ENCODE measurements at regions not wholly inside any gene's neighbourhood (a gene's known extent, or its start where the extent isn't known, plus 50 kb on each side); places are given as distances from the start of the nearest gene placed in this dataset.
"Not testable (repeated sequence)": the region's sequence is repeated elsewhere in the genome, so short reads cannot be mapped to it uniquely, and the experiment has no call there.

DNA sequence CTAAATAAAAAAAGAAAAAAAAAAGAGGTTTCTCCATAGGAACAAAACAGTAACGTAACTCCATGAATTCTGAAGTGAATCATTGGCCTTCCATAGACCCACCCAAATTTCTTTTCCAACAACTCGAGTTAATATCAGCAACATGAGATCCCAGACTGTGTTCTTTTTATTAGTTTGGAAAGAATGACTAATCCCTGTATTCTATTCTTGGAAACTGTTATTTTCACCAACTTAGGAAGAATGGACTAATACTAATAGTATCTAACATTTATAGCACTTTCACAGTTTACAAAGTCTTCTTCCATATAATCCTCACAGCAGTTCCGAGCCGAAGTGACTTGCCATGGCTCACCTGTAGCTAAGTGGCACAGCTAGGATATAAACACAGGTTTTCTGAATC, 72.7 kb upstream of the SLC4A7 start:
- DNase-seq (ENCODE audit: low spot score) = peak; percentile 44

DNA sequence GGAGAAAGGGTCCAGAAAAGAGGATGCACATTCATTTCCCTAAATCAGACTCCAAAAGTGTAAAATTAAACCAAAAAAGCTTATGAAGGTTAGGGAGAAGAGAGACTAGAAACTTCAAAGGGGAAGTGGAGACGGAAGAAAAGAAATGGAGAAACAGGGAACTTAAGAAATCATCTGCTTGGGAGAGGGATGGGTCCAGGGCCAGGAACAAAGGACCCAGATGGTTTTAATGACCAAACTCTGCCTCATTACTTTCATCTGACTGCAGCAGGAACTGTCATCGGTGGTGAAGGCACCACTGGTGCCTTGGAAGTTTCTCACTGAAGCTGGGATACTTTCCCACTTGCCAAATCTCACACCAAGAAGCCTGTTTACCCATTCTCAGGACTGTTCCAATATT, 70.5 kb upstream of the SLC4A7 start:
- peak; percentile 49 for DNase-seq (ENCODE audit: low spot score)

DNA sequence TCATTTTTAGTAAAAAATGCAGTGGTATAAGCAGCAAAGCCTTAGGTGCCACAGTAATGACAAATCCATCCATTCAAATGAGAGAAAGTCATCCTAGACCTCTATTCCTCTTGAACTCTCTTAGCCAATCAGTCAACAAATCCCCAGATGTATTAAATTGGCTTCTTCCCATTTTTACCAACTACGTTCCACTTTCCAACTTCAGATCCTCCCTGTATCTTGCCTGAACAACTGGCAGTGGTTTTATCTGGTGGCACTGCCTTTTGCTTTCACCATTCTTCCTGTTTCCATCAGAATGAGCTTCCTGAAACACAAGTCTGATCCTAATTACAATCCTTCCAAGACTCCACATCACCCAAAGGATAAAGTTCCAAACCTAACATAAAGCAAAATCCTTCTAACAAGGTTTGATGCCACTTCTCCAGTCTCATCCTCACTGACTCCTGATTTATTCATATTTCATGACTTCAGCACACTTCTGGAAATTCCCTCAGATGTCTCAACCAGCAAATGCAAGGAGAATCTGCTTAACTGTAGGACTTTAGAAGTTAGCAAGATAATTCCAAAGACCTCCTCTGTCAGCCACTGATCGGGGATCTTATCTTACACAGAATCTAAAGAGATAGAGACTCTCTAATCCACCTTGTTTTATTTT, 69.8 kb upstream of the SLC4A7 start:
- DNase-seq (ENCODE audit: low spot score) = no peak

DNA sequence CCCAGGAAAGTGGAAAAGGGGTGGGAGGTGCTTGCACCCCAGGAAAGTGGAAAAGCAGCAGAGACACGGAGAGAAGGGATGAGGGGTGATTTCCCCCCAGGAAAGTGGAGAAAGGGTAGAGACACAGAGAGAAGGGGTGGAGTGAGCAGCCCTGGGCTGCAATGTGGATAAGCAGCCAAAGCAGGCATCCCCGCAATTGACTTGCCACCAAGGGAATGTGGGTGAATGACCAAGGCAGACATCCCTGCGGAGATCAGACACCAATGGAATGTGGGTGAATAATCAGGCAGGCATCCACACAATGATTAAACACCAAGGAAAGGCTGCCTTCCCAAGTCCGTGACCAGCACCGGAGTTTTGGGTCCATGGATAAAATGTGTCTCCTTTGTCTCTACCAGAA, 68.5 kb upstream of the SLC4A7 start:
- DNase-seq (ENCODE audit: low spot score) = peak; percentile 49

DNA sequence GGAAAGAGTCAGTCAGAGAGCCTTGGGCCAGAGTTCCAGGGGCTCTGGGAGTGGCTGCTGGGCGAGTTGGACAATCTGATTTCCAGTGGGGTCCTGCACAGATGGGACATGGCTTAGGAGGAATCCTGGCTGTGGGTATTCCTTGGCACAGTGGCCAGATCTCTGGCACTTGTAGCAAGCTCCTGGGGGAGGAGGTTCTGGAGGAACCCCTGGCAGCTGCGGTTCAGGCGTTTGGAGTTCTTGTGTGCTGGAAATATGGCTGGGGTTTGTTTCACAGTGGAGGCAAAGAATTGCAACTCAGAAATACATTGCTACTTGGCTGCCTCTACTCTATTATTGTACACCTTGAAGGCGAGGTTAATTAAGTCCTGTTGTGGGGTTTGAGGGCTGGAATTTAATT, 67.2 kb upstream of the SLC4A7 start:
- DNase-seq (ENCODE audit: low spot score) = not testable (repeated sequence)

DNA sequence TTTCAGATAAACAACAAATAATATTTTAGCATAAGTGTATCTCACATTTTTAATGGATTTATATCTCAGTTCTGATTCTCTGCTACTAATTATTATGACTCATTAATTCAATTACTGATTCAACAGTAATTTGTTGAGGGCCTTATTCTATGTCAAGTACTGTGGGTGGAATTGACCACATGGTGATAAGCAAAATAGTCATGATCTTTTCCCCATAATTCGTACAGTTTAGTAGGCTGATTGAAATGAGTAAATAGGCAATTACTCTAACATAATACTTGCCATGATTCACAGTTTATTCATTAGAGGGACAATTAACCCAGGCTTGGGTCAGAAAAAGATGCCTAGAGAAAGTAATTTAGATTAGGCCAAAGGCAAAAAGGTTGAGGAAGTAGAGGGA, 60.9 kb upstream of the SLC4A7 start:
- DNase-seq (ENCODE audit: low spot score) = no peak

DNA sequence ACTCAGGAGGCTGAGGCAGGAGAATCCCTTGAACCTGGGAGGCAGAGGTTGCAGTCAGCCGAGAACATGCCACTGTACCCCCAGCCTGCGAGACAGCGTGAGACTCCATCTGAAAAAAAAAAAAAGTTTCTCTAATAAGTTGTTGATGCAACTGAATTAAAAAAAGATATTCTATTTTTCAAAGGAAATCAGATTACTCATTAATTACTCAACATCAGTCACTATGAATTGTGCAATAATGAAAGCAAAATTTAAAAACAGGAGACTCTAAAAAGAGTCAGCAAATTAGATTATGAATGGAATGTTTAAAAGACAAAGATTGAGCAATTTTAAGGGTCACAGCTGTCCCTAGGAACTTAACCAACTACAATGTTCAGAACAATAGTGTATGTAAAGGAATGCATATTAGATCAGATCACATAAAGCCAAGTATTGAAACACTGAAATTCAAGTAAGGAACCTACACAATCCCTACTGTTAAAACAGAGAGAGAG, 60.2 kb upstream of the SLC4A7 start:
- peak; percentile 55 for DNase-seq (ENCODE audit: low spot score)

DNA sequence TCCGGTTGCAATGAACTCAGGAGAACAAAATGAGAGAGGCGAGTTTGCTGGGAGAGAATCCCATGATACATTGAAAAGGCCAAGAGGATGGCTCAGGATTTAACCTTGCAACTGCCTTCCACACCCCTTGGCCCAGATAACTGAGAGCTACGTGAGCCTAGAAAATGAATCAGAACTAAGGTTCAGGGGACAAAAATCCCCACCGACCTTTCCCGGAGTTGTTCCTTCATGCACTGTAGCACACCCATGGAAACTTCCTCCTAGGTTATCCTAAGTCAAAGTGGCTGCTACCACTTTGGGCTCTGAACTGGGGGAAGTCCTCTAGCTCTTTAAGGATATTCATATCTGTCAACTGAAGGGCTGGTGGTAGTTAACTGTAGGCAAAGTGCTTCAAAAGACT, 58.3 kb upstream of the SLC4A7 start:
- no peak for DNase-seq (ENCODE audit: low spot score)

DNA sequence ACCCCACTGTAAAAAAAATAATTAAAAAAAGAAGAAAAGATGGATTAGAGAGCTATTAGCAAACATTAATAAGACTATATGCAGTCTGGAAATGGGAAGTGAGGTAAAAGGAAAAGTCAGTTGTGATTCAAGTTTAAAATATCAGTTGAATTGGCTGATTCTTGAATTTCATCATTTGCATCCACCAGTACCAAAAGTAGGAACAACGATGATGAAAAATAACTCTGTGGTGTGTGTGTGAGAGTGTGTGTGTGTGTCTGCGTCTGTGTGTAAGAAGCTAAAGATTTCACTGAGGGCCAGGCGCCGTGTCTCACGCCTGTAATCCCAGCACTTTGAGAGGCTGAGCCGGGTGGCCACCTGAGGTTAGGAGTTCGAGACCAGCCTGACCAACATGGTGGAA, 56.0 kb upstream of the SLC4A7 start:
- DNase-seq (ENCODE audit: low spot score) = no peak

DNA sequence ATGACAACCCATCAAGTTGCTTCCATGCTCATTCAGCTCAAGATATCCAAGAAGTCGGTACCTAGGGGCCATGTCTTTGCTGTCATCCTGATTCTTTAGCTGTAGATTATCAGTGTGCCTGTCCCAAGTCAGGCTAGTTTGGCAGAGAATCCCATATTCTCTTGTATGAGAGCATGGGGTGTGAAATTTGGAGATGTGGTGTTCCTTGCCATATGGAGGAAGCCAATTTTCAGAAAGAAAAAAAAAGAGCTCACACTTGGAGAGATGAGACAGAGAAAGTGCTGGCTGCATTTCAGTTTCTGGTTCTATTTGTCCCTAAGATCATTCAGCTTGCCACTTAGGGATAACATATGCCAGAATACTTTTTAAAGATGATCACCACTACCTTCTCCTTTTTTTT, 52.3 kb upstream of the SLC4A7 start:
- no peak for DNase-seq (ENCODE audit: low spot score)

DNA sequence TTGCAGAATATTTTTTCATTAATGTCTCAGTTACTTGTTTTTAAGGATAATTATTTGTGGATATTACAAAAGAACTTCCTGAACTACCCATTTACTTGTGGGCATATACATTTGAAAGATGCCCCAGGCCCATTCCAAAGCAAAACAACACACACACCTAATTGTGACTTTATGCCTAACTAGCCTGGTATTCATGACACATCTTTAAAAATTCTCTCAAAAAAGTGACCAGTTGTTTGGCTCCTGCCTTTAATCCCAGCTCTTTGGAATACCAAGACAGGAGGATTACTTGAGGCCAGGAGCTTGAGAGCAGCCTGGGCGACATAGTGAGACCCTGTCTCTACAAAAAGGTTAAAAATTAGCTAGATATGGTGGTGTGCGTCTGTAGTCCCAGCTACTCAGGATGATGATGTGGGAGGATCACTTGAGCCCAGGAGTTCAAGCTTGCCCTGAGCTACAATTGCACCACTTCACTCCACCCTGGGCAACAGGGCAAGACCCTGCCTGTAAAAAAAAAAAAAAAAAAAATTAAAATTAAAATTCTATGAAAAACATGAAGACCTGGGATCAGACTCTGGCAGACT, 51.7 kb upstream of the SLC4A7 start:
- no peak for DNase-seq (ENCODE audit: low spot score)

DNA sequence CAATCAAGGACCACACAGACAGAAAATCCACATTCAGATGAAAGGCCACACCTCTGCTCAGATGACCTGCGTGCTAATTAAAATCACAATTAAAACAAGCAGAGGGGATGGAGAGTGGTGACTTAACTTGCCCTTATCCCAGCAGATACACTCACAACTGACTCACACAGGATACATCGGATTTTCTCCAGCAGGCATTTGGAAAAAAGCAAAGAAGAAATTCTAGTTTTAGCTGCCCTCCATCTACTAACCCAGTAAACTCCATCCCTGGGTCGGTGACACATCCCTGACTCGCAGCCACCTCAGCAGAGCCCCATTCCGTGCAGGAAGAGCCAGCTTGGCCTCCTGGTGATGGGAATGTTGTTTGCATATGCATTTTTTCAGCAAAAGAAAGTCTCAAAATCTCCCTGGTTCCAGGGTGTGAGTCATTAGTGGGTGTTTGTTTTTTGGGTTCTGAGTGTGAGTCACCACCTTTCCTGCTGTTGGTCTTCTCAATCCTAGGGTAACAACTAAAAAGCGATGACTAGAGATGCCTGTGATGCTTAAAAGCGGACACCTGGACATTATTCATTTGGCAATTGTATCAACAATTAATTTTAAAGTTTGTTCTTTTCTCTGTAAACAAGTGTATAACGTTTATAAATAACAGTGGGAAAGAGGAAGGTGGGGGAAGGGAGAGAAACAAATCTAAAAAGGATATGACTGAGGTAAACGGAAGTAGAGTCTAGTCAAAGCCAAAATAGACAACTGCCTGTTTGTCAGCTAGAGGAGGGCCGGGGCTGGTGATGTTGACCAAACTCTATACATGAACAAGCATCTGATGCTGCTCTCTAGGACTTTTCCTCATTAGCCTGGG, 49.8 kb upstream of the SLC4A7 start:
- peak; percentile 89 for DNase-seq (ENCODE audit: low spot score)

Measured in GM03348 (cell line).